SK-N-SH treated with all-trans-retinoic acid at 6 μM for 48 hours (cell line): ENCODE measurements at regions not wholly inside any gene's neighbourhood (a gene's known extent, or its start where the extent isn't known, plus 50 kb on each side); places are given as distances from the start of the nearest gene placed in this dataset.

Source experiments
- ARNTL ChIP-seq: fragments of 450-650 bp; formaldehyde crosslinking; IDR thresholded peaks from 2 replicates; pipeline ENCODE4 v1.5.0; 2020; ENCODE audit warnings: low read depth, mild to moderate bottlenecking, moderate library complexity, borderline replicate concordance
- BACH2 ChIP-seq: fragments of 250-450 bp; sonication (Bioruptor Pico); IDR thresholded peaks from 2 replicates; pipeline ENCODE4 v1.9.0; 2021; ENCODE audit warnings: mild to moderate bottlenecking, borderline replicate concordance
- CSDC2 ChIP-seq: fragments of 250-450 bp; sonication (Bioruptor Pico); IDR thresholded peaks from 2 replicates; pipeline ENCODE4 v1.5.0; 2020; ENCODE audit warnings: mild to moderate bottlenecking, moderate library complexity
- GLIS3 ChIP-seq: fragments of 250-450 bp; sonication (Bioruptor Pico); IDR thresholded peaks from 2 replicates; pipeline ENCODE4 v1.5.0; 2020; ENCODE audit warnings: mild to moderate bottlenecking, moderate library complexity
- ISL1 ChIP-seq: fragments of 250-450 bp; sonication (Bioruptor Pico); IDR thresholded peaks from 2 replicates; pipeline ENCODE4 v2.1.2; 2022; ENCODE audit warnings: mild to moderate bottlenecking, moderate library complexity
- RARB ChIP-seq: fragments of 250-450 bp; sonication (Bioruptor Pico); IDR thresholded peaks from 2 replicates; pipeline ENCODE4 v1.8.0; 2021; ENCODE audit warnings: mild to moderate bottlenecking, moderate library complexity
- ZC3H10 ChIP-seq: fragments of 250-450 bp; sonication (Bioruptor Pico); IDR thresholded peaks from 2 replicates; pipeline ENCODE4 v1.5.1; 2021; ENCODE audit warnings: mild to moderate bottlenecking, moderate library complexity
- ZFP3 ChIP-seq: fragments of 250-450 bp; sonication (Bioruptor Pico); IDR thresholded peaks from 2 replicates; pipeline ENCODE4 v1.5.0; 2020; ENCODE audit warnings: mild to moderate bottlenecking, moderate library complexity
- ZFP30 ChIP-seq: fragments of 450-650 bp; formaldehyde crosslinking; IDR thresholded peaks from 2 replicates; pipeline ENCODE4 v1.5.0; 2022; ENCODE audit warnings: mild to moderate bottlenecking, moderate library complexity
- ZNF565 ChIP-seq: fragments of 450-650 bp; formaldehyde crosslinking; conservative IDR thresholded peaks from 2 replicates; pipeline ENCODE4 v1.5.0; 2020; ENCODE audit warnings: low read depth, mild to moderate bottlenecking, moderate library complexity
- ZNF8 ChIP-seq: fragments of 450-650 bp; formaldehyde crosslinking; IDR thresholded peaks from 2 replicates; pipeline ENCODE4 v1.5.0; 2020; ENCODE audit warnings: mild to moderate bottlenecking, moderate library complexity
- TF ChIP-seq, protein P1 (sequence below): fragments of 250-450 bp; sonication (Bioruptor Pico); IDR thresholded peaks from 2 replicates; pipeline ENCODE4 v1.5.1; 2021; ENCODE audit warnings: mild to moderate bottlenecking, moderate library complexity
- TF ChIP-seq, protein P2 (sequence below): fragments of 250-450 bp; sonication (Bioruptor Pico); IDR thresholded peaks from 2 replicates; pipeline ENCODE4 v1.8.0; 2020; ENCODE audit warnings: mild to moderate bottlenecking, moderate library complexity, borderline replicate concordance
- TF ChIP-seq, protein P3 (sequence below): fragments of 250-450 bp; sonication (Bioruptor Pico); IDR thresholded peaks from 2 replicates; pipeline ENCODE4 v1.5.0; 2020; ENCODE audit warnings: mild to moderate bottlenecking, moderate library complexity

DNA sequence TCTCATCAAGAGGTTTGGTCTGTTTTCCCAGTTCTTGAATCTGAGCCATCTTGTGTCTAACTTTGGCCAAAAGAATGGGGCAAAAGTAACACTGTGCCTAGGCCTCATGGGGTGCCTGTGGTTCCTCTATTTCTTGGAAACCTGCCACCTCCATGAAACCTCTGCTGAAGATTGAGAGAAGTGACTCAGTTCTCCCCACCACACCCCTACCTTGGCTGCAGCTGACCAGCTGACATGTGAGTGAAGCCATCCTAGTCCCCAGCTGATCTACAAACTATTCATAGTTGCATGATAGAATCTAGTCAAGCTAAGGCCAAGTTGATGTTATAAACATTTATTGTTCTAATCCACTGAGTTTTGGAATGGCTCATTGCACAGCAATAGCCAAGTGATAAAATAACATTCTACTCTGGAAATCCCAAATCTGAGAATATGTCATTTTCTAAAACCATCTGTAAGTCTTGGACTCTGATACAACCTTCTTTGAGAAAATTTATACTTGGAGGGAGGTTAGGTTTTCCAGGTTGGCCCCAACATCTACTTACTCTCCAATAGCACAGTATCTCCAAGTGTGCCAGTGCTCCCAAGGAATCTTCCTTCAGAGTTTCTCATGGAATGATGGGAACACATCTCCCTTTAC lies 107.0 kb upstream of the SMLR1 start:
- TF ChIP-seq RARB (no peak), ARNTL (CRISPR knock-in tag) (no peak), CSDC2 (no peak), GLIS3 (CRISPR knock-in tag) (no peak), ZFP3 (CRISPR knock-in tag) (no peak), ZNF565 (CRISPR knock-in tag) (no peak), BACH2 (no peak), ZFP30 (CRISPR knock-in tag) (no peak), ZC3H10 (CRISPR knock-in tag) (no peak), ISL1 (CRISPR knock-in tag) (no peak), ZNF8 (CRISPR knock-in tag) (no peak)
- TF ChIP-seq, protein P1, sequence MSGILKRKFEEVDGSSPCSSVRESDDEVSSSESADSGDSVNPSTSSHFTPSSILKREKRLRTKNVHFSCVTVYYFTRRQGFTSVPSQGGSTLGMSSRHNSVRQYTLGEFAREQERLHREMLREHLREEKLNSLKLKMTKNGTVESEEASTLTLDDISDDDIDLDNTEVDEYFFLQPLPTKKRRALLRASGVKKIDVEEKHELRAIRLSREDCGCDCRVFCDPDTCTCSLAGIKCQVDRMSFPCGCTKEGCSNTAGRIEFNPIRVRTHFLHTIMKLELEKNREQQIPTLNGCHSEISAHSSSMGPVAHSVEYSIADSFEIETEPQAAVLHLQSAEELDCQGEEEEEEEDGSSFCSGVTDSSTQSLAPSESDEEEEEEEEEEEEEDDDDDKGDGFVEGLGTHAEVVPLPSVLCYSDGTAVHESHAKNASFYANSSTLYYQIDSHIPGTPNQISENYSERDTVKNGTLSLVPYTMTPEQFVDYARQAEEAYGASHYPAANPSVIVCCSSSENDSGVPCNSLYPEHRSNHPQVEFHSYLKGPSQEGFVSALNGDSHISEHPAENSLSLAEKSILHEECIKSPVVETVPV: no peak
- TF ChIP-seq, protein P2, sequence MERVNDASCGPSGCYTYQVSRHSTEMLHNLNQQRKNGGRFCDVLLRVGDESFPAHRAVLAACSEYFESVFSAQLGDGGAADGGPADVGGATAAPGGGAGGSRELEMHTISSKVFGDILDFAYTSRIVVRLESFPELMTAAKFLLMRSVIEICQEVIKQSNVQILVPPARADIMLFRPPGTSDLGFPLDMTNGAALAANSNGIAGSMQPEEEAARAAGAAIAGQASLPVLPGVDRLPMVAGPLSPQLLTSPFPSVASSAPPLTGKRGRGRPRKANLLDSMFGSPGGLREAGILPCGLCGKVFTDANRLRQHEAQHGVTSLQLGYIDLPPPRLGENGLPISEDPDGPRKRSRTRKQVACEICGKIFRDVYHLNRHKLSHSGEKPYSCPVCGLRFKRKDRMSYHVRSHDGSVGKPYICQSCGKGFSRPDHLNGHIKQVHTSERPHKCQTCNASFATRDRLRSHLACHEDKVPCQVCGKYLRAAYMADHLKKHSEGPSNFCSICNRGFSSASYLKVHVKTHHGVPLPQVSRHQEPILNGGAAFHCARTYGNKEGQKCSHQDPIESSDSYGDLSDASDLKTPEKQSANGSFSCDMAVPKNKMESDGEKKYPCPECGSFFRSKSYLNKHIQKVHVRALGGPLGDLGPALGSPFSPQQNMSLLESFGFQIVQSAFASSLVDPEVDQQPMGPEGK (CRISPR knock-in tag): no peak
- TF ChIP-seq, protein P3, sequence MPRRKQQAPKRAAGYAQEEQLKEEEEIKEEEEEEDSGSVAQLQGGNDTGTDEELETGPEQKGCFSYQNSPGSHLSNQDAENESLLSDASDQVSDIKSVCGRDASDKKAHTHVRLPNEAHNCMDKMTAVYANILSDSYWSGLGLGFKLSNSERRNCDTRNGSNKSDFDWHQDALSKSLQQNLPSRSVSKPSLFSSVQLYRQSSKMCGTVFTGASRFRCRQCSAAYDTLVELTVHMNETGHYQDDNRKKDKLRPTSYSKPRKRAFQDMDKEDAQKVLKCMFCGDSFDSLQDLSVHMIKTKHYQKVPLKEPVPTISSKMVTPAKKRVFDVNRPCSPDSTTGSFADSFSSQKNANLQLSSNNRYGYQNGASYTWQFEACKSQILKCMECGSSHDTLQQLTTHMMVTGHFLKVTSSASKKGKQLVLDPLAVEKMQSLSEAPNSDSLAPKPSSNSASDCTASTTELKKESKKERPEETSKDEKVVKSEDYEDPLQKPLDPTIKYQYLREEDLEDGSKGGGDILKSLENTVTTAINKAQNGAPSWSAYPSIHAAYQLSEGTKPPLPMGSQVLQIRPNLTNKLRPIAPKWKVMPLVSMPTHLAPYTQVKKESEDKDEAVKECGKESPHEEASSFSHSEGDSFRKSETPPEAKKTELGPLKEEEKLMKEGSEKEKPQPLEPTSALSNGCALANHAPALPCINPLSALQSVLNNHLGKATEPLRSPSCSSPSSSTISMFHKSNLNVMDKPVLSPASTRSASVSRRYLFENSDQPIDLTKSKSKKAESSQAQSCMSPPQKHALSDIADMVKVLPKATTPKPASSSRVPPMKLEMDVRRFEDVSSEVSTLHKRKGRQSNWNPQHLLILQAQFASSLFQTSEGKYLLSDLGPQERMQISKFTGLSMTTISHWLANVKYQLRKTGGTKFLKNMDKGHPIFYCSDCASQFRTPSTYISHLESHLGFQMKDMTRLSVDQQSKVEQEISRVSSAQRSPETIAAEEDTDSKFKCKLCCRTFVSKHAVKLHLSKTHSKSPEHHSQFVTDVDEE (CRISPR knock-in tag): no peak
